NCI-H2029 (cell line): ENCODE measurements at regions not wholly inside any gene's neighbourhood (a gene's known extent, or its start where the extent isn't known, plus 50 kb on each side); places are given as distances from the start of the nearest gene placed in this dataset.
"Not testable (repeated sequence)": the region's sequence is repeated elsewhere in the genome, so short reads cannot be mapped to it uniquely, and the experiment has no call there.

Experiments
- DNase-seq: peaks from one replicate; lab custom pipeline; 2025; lab: John Stamatoyannopoulos, UW

- DNase-seq, result no peak
These were observed 278.8 kb upstream of the CELF4 start for GRCh38 chr18:37844209-37844970.

- no peak for DNase-seq
These were observed 272.5 kb upstream of the CELF4 start for GRCh38 chr18:37838083-37838482.

- DNase-seq, result no peak
These were observed 270.7 kb upstream of the CELF4 start for GRCh38 chr18:37836071-37836970.

GRCh38 chr18:37832010-37832695, 266.6 kb upstream of the CELF4 start:
- not testable (repeated sequence) for DNase-seq

GRCh38 chr18:37812961-37813360, 247.4 kb upstream of the CELF4 start:
- no peak for DNase-seq

GRCh38 chr18:37805773-37806404, 240.3 kb upstream of the CELF4 start:
- no peak for DNase-seq

- no peak for DNase-seq
These were observed 231.3 kb upstream of the CELF4 start for GRCh38 chr18:37796823-37797349.

- DNase-seq, result no peak
These were observed 221.9 kb upstream of the CELF4 start for GRCh38 chr18:37787452-37787851.

GRCh38 chr18:37783771-37784170, 218.2 kb upstream of the CELF4 start:
- DNase-seq, result no peak

- DNase-seq, result no peak
These were observed 213.6 kb upstream of the CELF4 start for GRCh38 chr18:37779220-37779619.

GRCh38 chr18:37778417-37779165, 213.0 kb upstream of the CELF4 start:
- DNase-seq, result peak; percentile 28

GRCh38 chr18:37769826-37770225, 204.2 kb upstream of the CELF4 start:
- no peak for DNase-seq

- no peak for DNase-seq
These were observed 199.1 kb upstream of the CELF4 start for GRCh38 chr18:37764541-37765288.

GRCh38 chr18:37762076-37762621, 196.6 kb upstream of the CELF4 start:
- DNase-seq, result no peak

- DNase-seq, result no peak
These were observed 188.5 kb upstream of the CELF4 start for GRCh38 chr18:37754141-37754540.

GRCh38 chr18:37742436-37742835, 176.8 kb upstream of the CELF4 start:
- no peak for DNase-seq

- no peak for DNase-seq
These were observed 175.5 kb upstream of the CELF4 start for GRCh38 chr18:37741032-37741623.

- no peak for DNase-seq
These were observed 168.8 kb upstream of the CELF4 start for GRCh38 chr18:37734406-37734805.

GRCh38 chr18:37729716-37730115, 164.1 kb upstream of the CELF4 start:
- DNase-seq, result no peak

- no peak for DNase-seq
These were observed 158.6 kb upstream of the CELF4 start for GRCh38 chr18:37724206-37724605.
